NOMO-1 treated with DMSO at 0.1 percent for 48 hours (cell line): ENCODE measurements at regions not wholly inside any gene's neighbourhood (a gene's known extent, or its start where the extent isn't known, plus 50 kb on each side); places are given as distances from the start of the nearest gene placed in this dataset.

Experiments used
- DNase-seq: peaks from one replicate; lab custom pipeline; 2025; ENCODE audit not compliant: unreplicated experiment; lab: John Stamatoyannopoulos, UW

GRCh38 chr4:104418286-104418685 lies 76.4 kb downstream of the CXXC4 start:
- no peak for DNase-seq

- DNase-seq, result no peak
These were observed 77.3 kb downstream of the CXXC4 start for GRCh38 chr4:104417357-104417882.

GRCh38 chr4:104416725-104417356 lies 77.9 kb downstream of the CXXC4 start:
- DNase-seq, result no peak

DNA sequence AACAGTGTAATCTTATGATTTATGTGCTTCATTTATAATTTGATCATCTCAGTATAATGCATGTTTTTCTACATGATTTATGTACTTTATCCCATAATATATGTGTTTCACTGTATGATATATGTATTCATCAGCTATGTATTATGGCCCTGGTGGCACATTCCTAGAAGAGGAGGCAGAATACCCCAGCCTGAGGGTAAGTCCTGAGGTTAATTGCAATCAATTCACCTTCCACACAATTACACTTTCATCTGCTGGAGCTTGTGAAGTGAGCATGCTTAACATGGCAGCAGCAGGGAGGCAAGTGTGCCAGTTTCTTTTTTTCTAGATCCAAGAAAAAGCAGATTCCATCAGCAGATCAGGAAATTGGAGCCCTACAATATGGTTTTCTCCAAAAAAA lies 81.2 kb downstream of the CXXC4 start:
- no peak for DNase-seq

GRCh38 chr4:104412344-104412743 lies 82.3 kb downstream of the CXXC4 start:
- DNase-seq, result no peak

GRCh38 chr4:104411502-104411901 lies 83.2 kb downstream of the CXXC4 start:
- no peak for DNase-seq

DNA sequence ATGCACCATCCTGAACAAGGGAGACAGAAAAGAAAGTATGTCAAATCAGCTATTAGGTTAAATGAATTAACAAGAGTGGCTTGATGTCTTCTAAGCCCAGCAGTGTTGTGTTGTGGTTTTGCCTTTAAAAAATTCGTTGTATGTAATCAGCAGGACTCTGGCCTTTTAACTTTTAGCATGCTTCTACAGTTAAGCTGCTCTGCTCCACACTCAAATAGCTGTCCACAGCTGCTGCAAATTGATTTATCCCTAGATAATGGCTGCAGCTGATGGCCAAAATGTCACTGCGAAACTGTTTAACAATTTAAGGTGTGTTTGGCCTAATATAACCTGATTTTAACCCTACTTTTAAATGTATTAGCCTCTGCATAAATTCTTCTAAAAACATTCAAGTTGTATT lies 85.8 kb downstream of the CXXC4 start:
- DNase-seq, result no peak

DNA sequence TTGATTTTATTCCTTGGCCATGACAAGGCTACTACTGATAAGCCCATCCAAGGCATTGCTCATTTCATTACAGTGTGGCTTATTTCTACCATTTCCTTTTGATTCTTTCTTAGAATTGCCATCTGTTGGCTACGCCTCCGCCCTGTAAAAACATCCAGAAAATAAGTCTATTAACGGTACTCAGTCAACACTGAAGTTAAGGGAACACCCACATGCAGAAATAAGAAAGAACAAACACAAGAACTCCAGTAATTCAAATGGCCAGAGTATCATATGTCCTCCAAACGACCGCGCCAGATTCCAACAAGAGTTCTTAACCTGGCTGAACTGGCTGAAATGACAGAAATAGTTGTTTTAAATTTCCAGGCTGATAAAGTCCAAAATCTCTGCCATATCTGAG lies 90.3 kb downstream of the CXXC4 start:
- DNase-seq, result no peak

DNA sequence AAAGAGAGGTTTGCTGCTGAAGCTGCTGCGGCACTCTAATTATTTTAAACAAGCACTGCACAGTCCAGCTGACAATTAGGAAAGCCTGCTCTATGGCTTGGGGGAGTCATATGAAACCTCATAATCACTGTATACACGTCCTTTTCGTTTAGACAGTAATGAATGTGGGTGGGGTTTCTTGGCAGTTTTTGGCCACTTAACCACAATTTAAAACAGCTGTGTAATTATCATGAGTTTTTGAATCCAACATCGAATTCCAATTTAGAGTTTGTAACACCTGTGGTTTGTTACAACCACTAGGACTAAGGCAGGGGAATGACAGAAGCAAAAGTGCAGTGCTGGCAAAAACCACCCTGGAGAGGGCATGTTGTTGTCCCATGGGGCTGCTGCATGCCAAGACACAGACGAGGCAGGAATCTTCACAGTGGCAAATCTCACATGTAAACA lies 99.5 kb downstream of the CXXC4 start:
- DNase-seq, result no peak

DNA sequence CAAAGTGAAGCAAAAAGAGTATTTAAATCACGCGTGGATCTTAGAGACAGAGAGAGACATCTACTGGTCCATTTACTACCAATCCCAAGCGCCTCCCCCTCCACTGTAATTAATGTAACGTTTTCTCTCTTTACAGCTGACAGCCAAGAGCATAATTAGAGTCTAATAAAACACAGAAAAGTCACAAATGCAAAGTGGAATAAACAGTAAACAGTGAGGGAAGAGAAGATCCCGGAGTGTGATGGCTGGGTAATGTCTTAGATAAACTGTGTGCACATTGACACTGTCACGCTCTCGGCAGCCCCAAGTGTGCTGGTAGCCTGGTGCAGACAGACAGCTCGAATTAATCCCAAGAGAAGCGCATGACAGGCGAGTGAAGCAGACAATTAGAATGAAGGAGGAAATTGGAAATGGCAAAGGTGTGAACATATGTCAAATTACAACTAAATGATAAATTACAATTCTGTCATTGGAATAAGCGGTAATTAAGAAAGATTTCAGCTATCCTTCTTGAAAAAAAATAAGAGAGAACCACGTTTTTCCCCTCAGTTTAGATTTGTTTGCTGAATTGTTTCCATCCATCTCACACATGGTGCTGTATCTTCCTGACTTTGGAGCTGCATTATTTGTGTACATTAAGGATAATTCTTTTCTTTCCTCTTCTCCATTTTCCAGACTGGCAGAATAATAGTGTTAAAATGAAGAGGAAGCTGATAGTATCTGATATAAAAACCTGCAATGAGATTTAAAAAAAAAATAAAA lies 100.1 kb downstream of the CXXC4 start:
- no peak for DNase-seq

DNA sequence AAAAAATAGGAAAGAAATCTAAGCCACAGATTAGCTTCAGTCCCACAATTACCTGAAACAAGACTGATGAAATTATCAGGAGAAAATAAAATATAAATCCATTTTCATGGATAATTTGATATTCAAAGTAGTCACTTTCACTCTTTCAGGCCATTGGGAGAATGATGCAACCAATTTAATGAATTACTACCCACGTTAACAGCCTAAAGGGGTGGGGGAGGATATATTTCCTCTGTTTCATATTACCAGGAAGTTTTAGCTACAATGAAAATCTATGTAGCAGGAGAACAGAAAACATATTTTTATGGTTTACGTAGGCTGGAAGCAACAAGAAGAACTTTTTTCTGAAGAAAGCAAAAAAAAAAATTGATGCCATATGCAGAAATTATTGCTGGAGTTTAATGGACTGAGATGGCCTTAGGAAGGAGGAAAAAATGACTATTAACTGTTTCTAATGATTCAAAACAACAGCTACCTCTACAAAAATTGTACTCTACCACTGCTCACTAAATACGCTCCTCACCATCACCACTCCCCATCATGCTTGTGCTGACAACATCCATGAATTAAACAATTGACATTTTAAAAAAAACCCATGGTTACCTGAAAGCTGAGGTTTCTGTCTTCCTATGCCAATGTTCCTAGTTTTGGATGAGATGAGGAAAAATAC lies 100.9 kb downstream of the CXXC4 start:
- no peak for DNase-seq

GRCh38 chr4:104385713-104386112 lies 109.0 kb downstream of the CXXC4 start:
- DNase-seq, result no peak

DNA sequence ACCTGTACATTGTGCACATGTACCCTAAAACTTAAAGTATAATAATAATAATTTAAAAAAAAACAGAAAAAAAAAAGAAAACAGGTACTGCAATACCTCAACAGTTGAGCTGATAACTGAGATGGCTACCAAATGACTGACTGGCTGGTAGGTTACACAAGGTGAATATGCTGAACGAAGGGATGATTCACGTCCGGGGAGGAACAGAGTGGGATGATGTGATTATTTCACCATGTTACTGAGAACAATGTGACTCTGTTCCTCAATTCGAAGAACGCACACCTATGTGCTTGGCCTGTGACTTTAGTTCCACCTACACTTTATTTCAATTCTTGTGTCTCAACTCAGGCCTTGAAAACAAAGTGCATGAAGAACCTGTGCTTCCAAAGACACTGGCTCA lies 111.7 kb downstream of the CXXC4 start:
- no peak for DNase-seq

DNA sequence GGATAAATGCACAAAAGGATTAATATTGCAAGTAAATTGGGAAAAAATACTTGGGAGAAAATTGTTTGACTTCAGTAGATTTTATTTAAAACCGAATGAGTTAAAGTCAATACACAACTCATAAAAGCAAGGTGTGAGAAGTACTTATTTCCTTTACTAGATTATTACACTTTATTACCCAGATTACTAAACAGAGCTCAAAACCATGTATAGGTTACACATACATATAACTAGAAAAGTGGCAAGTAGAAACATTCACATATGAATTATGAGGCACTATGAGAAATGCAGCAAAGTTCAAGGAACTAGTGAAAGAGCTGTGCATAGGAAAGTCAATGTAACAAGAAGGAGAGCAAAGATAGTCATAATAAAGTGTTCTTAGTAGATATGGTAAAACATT lies 113.0 kb downstream of the CXXC4 start:
- DNase-seq, result no peak

DNA sequence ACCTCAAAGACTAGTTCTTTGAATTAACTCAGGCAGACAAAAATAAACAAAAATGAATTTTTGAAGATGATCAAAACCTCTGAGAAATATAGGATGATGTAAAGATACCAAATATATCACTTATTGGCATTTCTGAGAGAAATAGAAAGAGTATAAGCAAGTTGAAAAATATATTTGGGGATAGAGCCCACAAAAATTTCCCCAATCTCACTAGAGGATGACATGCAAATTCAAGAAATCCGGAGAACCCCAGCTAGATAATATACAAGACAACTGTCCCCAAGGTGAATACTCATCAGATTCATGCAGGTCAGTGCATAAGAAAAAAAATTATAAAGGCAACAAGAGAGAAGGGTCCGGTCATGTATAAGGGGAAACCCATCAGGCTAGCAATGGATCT lies 129.1 kb downstream of the CXXC4 start:
- DNase-seq, result no peak

GRCh38 chr4:104353481-104353880 lies 141.2 kb downstream of the CXXC4 start:
- no peak for DNase-seq

GRCh38 chr4:104352211-104352610 lies 142.5 kb downstream of the CXXC4 start:
- no peak for DNase-seq

DNA sequence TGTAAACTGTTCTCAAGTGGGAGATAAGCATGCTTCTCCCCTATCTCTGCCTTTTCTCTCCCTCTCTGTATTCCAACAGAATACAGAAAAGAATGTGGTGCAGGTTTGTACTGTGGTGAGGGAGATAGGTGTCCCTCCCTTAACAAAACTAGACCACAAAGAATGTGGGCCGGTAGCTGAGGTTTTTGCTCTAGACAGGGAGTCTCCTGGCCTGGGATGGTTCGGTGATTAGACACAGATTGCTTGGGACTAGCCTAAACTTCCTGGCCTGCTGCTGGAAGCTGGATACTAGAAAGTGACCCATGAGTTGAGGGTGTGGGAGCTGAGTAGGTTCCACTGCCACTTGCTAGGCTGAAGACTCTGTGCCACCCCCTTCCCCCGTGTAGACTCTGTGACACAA lies 143.0 kb downstream of the CXXC4 start:
- no peak for DNase-seq

DNA sequence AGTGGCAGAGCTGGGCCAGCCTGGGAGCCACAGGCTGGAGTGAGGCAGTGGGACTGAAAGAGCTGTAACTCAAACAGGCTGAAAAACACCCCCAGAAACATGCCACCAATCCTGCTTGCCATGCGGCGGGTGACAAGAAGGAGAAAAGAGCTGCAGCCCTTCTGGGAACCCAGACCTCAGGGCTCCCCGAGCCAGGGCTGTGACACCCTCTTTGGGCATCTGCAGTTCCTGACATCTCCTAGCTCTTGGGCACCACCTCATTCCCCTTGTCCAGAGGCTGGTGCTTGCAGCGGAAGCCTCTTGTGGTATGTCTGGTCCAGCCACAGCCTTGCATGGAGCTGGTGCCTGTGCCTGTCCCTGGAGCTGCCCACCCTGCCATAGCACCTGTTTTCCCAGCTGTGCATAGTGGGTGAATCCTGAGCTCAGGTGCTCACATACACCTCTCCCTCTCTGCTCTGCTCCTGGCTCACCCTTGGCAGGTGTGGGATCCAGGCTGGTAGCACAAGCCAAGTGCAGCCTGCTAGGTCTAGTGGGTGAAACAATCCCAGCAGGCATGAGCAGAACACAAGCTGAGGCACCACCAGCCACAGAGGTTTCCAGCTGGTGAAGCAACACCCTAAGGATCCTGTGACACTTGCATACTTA lies 149.0 kb downstream of the CXXC4 start:
- DNase-seq, result no peak

- DNase-seq, result no peak
These were observed 150.2 kb downstream of the CXXC4 start for GRCh38 chr4:104344342-104344980.

GRCh38 chr4:104334410-104334809 lies 160.3 kb downstream of the CXXC4 start:
- DNase-seq, result no peak
